ENCODE measurements at regions not wholly inside any gene's neighbourhood (a gene's known extent, or its start where the extent isn't known, plus 50 kb on each side); places are given as distances from the start of the nearest gene placed in this dataset.
"Not testable (repeated sequence)": the region's sequence is repeated elsewhere in the genome, so short reads cannot be mapped to it uniquely, and the experiment has no call there.

GRCh38 chr3:103825586-103825985 is 1390.8 kb downstream of the ZPLD1 start:
- no peak for DNase-seq

- DNase-seq, result no peak
Observed at GRCh38 chr3:103829723-103830326, 1395.0 kb downstream of the ZPLD1 start.

- DNase-seq, result no peak
Observed at GRCh38 chr3:103847081-103848062, 1412.6 kb downstream of the ZPLD1 start.

- DNase-seq, result no peak
Observed at GRCh38 chr3:103851793-103852192, 1417.0 kb downstream of the ZPLD1 start.

- no peak for DNase-seq
Observed at GRCh38 chr3:103862415-103862814, 1427.6 kb downstream of the ZPLD1 start.

GRCh38 chr3:103863381-103863780 is 1428.6 kb downstream of the ZPLD1 start:
- no peak for DNase-seq

- no peak for DNase-seq
Observed at GRCh38 chr3:103866113-103866512, 1431.3 kb downstream of the ZPLD1 start.

GRCh38 chr3:103873021-103873420 is 1438.2 kb downstream of the ZPLD1 start:
- DNase-seq, result no peak

- no peak for DNase-seq
Observed at GRCh38 chr3:103873897-103874545, 1439.2 kb downstream of the ZPLD1 start.

- DNase-seq, result not testable (repeated sequence)
Observed at GRCh38 chr3:103881809-103882208, 1447.0 kb downstream of the ZPLD1 start.

GRCh38 chr3:103889675-103890074 is 1454.9 kb downstream of the ZPLD1 start:
- DNase-seq, result no peak

GRCh38 chr3:103894162-103894822 is 1459.5 kb downstream of the ZPLD1 start:
- DNase-seq, result no peak

- DNase-seq, result no peak
Observed at GRCh38 chr3:103899328-103899727, 1464.5 kb downstream of the ZPLD1 start.

- no peak for DNase-seq
Observed at GRCh38 chr3:103904991-103905390, 1461.7 kb upstream of the ALCAM start.

- DNase-seq, result no peak
Observed at GRCh38 chr3:103906304-103906703, 1460.4 kb upstream of the ALCAM start.

- DNase-seq, result no peak
Observed at GRCh38 chr3:103906808-103907207, 1459.9 kb upstream of the ALCAM start.

- DNase-seq, result no peak
Observed at GRCh38 chr3:103907567-103907966, 1459.1 kb upstream of the ALCAM start.

GRCh38 chr3:103909395-103909794 is 1457.3 kb upstream of the ALCAM start:
- DNase-seq, result no peak

- DNase-seq, result no peak
Observed at GRCh38 chr3:103918336-103918735, 1448.4 kb upstream of the ALCAM start.

- no peak for DNase-seq
Observed at GRCh38 chr3:103919327-103919726, 1447.4 kb upstream of the ALCAM start.

- no peak for DNase-seq
Observed at GRCh38 chr3:103923907-103924306, 1442.8 kb upstream of the ALCAM start.

GRCh38 chr3:103924544-103924943 is 1442.2 kb upstream of the ALCAM start:
- no peak for DNase-seq

- no peak for DNase-seq
Observed at GRCh38 chr3:103926936-103927335, 1439.8 kb upstream of the ALCAM start.
